ENCODE measurements at regions not wholly inside any gene's neighbourhood (a gene's known extent, or its start where the extent isn't known, plus 50 kb on each side); places are given as distances from the start of the nearest gene placed in this dataset.
"Not testable (repeated sequence)": the region's sequence is repeated elsewhere in the genome, so short reads cannot be mapped to it uniquely, and the experiment has no call there.

- DNase-seq: no peak
Measured at GRCh38 chr10:53650794-53651193, 878.2 kb upstream of the MBL2 start.

- DNase-seq: not testable (repeated sequence)
Measured at GRCh38 chr10:53647221-53647620, 874.6 kb upstream of the MBL2 start.

GRCh38 chr10:53646525-53646924 is 873.9 kb upstream of the MBL2 start:
- no peak for DNase-seq

- no peak for DNase-seq
Measured at GRCh38 chr10:53645951-53646350, 873.4 kb upstream of the MBL2 start.

- no peak for DNase-seq
Measured at GRCh38 chr10:53638006-53638405, 865.4 kb upstream of the MBL2 start.

GRCh38 chr10:53624722-53625121 is 852.1 kb upstream of the MBL2 start:
- DNase-seq: no peak

GRCh38 chr10:53622201-53622600 is 849.6 kb upstream of the MBL2 start:
- no peak for DNase-seq

- DNase-seq: no peak
Measured at GRCh38 chr10:53619671-53620070, 847.1 kb upstream of the MBL2 start.

- no peak for DNase-seq
Measured at GRCh38 chr10:53607691-53608090, 835.1 kb upstream of the MBL2 start.

- no peak for DNase-seq
Measured at GRCh38 chr10:53606981-53607380, 834.4 kb upstream of the MBL2 start.

GRCh38 chr10:53601260-53601875 is 828.8 kb upstream of the MBL2 start:
- DNase-seq: no peak

GRCh38 chr10:53598914-53599313 is 826.3 kb upstream of the MBL2 start:
- no peak for DNase-seq

- DNase-seq: no peak
Measured at GRCh38 chr10:53597835-53598251, 825.3 kb upstream of the MBL2 start.

GRCh38 chr10:53580465-53580864 is 807.9 kb upstream of the MBL2 start:
- no peak for DNase-seq

GRCh38 chr10:53579773-53580172 is 807.2 kb upstream of the MBL2 start:
- DNase-seq: no peak

- no peak for DNase-seq
Measured at GRCh38 chr10:53574024-53574423, 801.4 kb upstream of the MBL2 start.

GRCh38 chr10:53573498-53573897 is 800.9 kb upstream of the MBL2 start:
- DNase-seq: no peak

- DNase-seq: no peak
Measured at GRCh38 chr10:53572799-53573198, 800.2 kb upstream of the MBL2 start.

- no peak for DNase-seq
Measured at GRCh38 chr10:53570221-53570620, 797.6 kb upstream of the MBL2 start.

GRCh38 chr10:53569455-53569854 is 796.9 kb upstream of the MBL2 start:
- DNase-seq: no peak

GRCh38 chr10:53548664-53549063 is 776.1 kb upstream of the MBL2 start:
- no peak for DNase-seq

GRCh38 chr10:53547364-53547763 is 774.8 kb upstream of the MBL2 start:
- DNase-seq: no peak

GRCh38 chr10:53543410-53543809 is 770.8 kb upstream of the MBL2 start:
- DNase-seq: no peak

GRCh38 chr10:53537508-53537907 is 764.9 kb upstream of the MBL2 start:
- DNase-seq: no peak

Data from nucleus accumbens (tissue), 56 donors.